Hypothalamus (tissue), 51 donors: ENCODE measurements at regions not wholly inside any gene's neighbourhood (a gene's known extent, or its start where the extent isn't known, plus 50 kb on each side); places are given as distances from the start of the nearest gene placed in this dataset.

Source experiments
- DNase-seq, 51 donors: peaks; one replicate each; lab custom pipeline; 2025; lab: John Stamatoyannopoulos, UW

DNA sequence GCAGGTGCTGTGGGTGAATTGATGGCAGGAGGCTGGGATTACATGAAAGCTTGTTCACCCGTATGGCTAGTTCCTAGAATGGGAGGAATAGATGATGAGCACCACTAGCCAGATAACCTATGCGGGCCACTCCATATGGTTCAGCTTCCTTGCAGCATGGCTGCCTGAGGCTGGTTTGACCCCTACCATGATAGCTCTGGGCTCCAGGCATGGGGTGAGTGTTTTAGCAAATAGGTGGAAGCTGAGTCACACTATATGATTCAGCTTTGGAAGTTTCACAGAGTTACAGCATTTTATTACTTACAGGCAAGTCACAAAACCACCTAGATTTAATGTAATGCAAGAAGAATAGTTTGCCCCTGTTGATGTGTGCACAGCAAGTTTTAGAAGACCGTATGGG, 603.2 kb downstream of the STIM2 start:
- no peak for DNase-seq

DNA sequence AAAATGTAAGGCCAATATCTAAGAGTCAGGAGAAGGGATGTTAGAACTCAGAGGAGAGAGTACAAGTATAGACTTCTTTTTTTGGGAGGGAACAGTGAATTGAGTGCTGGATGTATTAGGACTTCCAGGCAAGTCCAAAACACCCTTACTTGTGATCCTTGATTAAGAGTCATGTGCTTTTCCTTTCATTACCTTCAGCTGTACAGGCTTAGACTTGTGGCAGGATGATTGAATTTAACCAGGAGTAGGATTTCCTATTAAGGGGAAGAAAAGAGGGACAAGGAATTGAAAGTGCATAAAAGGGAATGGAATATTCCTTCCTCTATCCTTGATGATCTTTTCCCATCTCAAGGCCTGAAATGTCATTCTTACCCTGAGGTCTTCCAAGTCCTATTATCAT, 606.7 kb downstream of the STIM2 start:
- DNase-seq = no peak

DNA sequence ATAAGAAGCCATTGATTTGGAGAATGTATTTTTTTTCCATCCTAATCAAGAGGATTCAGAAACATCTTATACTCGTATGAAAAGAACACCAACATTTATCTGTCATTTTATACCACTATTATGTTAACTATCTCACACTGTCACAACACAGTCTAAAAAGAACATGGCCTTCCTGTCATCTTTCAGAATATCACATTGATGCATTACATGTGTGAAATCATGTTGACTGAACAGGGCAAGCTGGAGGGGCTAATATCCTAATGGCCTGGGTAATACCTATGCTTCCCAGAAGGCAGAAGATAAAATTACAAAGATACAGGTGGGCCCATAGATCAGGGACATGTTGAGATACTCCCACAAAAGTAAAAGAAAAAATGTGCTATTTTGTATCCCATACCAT, 611.7 kb downstream of the STIM2 start:
- DNase-seq = no peak

DNA sequence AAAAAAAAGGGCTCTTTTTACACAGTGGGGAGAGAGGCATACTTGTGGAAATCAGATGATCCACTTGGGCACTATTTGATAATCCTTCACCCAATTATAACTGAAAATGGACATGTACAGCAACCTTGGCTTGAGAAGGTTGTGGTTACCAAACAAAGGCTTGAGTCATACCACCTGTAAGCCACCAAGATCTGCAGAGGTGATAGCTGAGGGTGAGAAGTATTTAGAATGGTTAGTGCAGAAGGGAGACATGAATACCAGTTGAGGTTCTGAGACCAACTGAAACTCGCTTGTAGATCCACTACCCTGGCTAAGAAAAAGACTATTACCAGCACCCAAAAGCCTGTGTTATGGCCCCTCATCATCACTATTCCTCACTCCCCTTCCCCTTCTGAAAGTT, 614.0 kb downstream of the STIM2 start:
- DNase-seq = no peak

DNA sequence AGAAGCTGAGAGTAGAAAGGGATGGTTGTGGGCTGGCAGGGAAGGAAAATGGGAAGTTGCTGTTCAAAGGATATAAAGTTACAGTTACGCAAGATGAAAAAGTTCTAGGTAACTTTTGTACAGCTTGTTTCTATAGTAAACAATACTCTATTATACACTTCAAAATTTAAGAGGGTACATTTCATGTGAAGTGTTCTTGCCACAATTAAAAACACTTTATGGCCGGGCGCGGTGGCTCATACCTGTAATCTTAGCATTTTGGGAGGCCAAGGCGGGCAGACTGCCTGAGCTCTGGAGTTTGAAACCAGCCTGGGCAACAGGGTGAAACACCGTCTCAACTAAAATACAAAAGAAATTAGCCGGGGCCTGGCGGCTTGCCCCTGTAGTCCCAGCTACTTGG, 623.6 kb downstream of the STIM2 start:
- no peak for DNase-seq

DNA sequence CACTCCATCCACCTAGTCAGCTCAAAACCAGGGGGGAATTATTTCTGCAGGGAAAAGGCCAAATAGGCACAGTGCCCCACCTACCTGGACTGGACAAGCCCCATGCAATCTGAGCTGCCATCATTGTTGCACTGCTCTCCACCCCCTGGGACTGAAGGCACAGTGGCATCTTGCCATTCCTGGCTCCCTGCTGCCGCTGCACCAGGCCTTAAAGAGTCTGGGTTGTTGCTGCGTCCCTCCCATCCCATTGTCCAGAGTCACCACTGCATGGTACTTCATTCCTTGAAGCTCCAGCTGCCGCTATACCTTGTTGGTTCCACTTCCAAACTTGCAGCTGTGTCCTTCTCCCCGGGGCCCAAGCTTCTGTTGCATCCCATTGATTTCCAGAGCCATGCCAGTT, 629.7 kb downstream of the STIM2 start:
- no peak for DNase-seq

DNA sequence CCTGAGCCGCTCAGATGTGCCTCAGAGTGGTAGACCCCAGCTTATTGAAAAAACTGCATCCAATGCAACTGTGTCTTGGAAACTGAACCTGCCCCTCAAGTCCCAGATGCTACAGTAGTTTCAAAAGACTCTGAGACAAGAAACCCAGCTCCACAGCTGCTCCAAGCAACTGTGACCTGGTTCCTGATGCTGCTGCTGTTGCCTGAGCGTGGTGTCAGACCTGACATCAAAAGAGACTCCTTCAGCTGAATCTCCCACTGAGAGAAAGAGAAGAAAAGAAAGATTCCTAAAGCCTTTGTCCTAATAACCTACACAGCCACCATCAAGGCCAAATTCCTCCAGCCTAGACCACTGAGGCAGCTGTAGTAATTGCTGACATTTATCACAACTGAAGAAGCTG, 630.1 kb downstream of the STIM2 start:
- no peak for DNase-seq

DNA sequence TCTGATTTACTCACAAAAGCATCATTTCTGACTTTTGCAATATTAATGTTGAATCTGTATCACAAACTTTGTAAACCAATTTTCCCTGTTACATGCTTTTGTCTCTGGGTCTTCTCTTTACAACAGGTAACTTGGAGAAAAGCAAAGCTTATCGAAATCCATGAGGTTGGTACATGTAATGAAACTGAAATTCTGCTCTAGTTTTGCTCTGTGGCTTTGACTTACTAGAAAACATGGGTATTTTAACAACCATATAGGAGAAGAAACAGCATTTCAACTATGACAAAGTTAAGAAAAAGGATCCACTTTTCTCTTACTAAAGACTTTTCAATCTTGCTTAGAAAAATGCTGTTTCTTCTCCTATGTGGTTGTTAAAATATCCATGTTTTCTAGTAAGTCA, 645.8 kb downstream of the STIM2 start:
- DNase-seq = no peak

DNA sequence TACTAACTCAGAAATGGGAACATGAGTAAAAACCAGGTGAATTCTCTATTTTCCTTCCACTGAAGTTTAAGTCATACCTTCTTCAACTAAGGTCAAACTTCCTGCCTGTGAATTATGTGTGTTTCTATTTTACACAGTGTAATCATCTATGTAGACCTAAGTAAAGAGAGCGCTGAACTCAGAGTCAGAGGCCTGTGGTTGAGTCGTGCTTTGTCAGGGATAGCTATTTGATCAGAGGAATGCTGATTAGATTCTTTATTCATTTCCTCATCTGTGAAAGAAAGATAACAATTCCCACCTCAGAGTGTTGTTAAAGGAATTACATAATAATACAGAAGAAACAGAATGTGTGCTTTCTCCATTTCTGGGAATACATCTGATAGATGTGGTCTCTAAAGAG, 654.1 kb downstream of the STIM2 start:
- no peak for DNase-seq

DNA sequence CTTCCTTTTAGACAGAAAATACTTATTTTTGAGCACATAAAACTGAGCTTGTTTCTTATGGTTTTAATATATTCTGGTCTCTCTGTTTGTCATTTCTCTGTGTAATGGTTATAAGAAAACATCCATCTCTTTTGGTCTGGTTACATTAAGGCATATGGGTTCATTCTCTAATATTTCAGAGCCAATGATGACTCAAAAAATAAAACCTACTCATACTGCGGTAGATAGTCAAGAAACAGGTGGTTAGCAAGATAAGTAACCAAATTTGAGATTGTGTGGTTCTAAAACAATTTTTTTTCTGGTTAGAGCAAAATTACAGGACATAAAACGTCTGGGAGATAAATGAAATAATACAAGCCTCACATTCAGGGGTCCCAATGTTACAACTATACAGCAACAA, 654.5 kb downstream of the STIM2 start:
- no peak for DNase-seq

DNA sequence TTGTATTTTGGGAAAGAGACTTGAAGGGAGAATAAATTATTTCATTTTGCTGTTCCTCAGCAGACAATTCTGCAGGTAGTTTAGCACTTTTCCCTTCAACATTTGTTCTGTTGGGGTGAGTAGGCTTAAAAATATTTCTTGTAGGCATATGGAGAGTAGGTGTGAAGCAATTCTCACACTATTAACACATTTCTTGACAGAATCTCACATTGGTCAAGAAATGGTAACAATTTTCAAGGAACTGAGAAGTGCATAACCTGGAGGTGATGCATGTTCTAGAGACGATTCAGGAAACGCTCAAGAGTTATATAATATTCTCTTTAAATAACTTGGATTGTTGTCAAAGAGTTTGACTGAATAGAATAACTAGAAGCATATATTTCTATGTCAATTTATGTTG, 658.2 kb downstream of the STIM2 start:
- no peak for DNase-seq

DNA sequence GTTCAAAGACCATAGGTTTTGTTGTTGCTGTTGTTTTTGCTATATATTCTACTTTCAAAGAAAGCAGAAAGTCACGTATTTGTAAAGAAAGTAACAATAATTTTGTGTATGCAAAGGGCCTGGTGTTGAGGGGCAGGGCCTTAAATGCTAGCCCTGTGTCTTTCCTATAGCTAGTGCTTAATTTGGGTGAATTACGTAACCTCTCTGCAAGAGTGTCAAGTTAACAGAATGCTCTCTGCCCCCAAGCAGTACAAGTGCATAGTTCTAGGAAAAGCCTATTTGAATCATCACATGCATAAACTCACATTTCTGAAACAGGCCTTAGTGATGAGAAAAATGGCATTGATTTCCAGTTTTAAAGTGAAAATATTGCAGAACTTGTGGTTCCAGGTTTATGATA, 663.6 kb downstream of the STIM2 start:
- DNase-seq = no peak

DNA sequence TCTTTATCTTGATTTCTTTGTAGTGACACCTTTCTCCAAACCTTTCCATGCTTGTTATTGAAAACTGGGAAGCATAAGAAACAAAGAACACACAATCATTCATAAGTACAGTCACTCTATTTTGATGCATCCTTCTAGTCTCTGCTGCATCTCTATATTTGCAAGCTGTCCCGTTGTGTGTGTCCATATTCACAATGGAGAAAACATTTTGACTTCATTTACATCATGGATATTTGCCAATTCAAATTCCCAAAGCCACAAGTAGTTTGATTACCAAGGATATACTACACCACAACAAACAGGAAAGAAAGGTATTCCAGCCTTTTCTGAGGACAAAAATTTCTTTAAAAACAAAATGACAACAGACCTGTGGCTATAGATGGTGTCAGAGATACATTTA, 673.8 kb downstream of the STIM2 start:
- DNase-seq = no peak

DNA sequence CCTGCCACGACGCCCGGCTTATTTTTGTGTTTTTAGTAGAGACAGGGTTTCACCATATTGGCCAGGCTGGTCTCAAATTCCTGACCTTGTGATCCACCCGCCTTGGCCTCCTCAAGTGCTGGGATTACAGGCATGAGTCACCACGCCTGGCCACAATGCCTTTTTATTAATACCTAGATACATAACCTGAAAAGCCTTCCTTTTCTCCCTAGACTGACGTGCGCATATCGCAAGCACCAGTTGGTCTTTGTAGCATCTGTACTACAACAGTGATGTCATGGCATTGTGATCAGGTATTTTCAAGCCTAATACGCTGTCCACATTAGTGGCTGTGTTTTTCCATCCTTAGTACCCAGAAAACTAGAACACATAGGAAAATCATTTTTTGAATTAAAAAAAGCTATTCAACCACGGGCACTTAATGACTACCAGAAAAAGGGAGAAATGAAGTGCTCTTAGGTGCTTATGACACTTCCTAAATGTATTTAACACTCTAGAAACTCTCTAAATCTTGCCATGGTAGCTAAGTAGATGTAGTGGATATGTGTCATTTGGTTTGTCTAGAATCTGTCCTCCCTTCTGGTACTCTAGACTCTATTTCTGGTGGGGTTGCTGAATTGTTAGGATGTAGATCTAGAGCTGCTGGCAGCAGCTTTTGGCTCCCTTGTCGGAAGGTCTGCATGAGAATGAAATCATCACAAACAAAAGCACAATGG, 707.8 kb downstream of the STIM2 start:
- no peak for DNase-seq

DNA sequence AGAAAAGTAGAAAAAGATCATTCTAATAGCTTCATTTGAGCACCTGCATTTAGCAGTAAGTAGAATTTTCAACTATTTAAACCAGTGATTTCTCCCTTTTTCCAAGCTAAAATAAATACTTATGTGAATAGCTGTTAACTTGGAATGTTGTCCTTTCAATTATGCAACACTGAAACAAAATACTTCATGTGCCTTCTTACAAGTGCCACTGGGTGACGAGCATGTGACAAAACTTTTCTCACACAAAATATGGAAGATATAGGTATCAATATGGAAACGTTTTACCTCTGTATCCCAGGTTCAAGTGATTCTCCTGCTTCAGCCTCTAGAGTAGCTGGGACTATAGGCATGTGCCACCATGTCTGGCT, 708.3 kb downstream of the STIM2 start:
- no peak for DNase-seq

DNA sequence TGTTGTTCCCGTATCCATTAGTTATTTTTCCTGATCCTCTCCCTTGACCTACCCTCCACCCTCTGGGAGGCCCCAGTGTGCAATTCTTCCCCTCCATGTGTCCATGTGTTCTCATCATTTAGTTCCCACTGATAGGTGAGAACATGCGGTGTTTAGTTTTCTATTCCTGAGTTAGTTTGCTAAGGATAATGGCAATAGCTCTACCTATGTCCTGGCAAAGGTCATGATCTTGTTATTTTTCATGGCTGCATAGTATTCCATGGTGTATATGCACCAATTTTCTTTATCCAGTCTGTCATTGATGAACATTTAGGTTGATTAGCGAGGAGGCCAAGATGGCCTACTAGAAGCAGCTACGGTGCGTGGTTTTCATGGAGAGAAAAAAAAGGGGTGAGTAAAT, 714.1 kb downstream of the STIM2 start:
- DNase-seq = no peak

DNA sequence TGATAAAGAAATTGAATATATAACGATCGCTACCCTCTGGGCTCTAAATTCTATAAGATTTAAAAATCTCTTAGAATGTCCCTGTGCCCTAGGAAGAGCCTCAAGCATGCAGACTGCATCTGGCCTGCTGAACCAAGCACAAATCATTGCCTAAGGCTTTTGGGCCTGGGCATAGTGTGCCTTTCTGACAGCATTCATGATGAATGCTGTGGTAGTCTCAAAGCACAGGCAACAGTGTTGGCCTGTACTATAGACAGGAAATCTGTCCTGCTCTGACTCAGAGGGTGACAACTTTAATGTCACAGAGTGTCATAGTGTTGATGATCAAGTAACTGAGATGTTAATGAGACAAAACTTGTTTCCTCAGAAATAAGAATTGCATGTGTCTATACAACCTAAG, 717.3 kb downstream of the STIM2 start:
- DNase-seq = no peak

DNA sequence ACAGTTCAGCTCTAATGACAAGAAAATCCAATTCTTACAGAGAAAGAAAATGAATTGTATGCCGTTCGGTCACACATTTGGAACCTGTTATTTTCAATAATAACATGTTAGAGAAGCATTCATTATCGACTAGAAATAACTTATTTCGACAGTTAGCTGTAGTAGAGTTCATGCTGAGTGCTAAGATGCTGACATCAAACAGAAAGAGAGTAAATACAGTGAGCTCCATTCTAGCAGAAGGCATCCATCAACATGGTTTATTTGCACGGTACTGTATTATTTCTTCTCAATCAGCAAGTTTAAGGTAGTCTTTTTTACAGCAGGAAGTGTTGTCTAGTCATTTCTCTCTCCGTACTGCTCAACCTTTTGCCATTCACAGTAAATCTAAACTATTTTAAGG, 732.1 kb downstream of the STIM2 start:
- no peak for DNase-seq

DNA sequence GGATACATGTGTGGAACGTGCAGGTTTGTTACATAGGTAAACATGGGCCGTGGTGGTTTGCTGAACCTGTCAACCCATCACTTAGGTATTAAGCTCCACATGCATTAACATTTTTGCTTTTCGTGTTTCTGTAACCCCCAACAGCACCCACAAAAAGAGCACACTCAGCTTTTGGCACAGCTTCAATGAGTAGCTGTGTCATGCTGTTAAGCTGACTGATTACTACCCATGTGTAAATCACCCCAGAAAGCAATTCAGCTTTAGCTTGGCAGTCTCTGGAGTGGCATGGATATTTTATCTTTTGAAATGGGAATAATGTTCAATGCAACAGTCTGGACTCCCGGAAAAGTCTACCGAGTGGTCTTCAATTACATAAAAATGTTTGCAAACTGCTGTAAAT, 734.3 kb downstream of the STIM2 start:
- DNase-seq = no peak

DNA sequence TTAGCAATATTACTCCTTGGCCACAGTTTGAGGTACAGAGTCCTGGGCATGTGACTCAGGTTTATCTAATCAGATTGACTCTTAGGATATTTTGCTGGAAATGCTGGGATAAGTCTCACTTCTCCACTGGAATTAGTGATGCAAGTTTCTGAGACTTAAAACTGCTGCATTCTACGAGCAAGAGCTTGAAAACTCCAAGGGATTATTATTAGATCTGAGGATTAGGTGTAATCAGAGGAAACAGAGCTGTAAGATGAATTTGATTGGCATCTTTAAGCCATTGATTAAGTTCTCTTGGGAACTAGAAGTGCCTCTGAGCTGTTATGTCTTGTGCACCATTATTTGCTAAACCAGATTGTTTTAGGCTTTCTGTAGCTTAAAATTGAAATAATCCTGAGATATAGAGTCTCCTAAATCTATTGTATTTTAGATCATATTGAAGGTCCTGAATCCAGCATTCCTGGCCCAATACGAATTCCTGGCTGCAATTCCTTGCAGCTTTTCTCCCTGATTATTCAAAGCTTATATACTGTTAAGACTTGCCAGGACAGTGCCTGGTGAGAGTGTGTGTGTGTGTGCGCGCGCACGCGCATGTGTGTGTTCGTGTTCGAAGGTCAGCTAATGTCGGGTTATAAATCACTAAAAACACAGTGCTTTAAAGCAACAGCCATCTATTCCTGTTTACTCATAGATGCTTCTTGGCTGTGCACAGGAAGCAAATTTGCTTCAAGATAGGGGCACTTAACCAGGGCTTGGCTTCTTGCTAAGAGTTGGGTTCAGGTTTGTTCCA, 735.1 kb downstream of the STIM2 start:
- DNase-seq = no peak

DNA sequence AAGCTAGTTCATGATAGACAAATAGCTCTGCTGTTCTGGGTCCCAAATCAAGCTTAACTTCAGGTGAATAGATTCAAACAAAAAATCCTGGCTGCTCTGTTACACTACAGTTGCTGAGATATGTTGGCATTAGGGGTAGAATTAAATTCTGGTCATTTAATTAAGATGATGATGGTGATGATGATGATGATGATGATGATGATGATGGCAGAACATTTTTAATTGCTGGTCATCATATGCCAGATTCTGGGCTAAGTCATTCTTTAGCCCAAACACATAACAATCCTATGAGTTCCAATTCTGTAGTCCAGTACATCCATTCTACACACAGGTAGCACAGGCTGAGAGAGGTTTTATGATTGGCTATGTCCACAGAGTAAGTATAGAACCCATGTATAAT, 741.5 kb downstream of the STIM2 start:
- DNase-seq = no peak

DNA sequence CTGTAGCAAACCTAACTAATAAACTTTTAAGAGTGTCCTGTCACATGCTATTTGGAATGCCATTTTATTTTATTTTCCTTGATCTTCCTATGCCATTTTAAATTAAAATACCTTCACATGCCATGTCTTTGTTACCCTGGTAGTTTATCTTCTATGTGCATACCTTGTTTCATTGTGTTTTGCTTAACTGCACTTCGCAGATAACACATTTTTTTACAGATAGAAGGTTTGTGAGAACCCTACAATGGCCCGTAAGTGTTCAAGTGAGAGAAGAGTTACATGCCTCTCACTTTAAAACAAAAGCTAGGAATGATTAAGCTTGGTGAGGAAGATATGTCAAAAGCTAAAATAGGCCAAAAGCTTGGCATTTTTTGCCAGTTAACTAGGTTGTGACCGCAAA, 744.1 kb downstream of the STIM2 start:
- DNase-seq = no peak

DNA sequence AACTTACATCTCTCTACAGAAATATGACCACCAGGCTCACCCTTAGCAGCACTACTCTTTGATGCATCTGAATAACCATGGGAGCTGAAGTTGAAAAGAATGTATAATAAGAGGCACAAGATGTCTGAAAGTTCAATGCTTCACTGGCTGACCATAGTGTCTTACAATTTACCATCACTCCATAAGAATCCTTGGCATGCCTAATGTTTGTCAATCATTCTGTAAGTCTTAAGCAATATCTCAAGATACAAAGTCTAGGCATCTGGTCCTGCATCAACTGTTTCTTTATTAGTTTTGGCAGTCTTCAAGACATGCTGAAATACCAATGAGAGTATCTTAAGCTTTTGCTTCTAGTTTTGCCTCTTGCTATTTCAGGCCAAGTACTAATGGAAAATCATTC, 755.5 kb downstream of the STIM2 start:
- DNase-seq = no peak
